GM12873 (cell line): ENCODE measurements at regions not wholly inside any gene's neighbourhood (a gene's known extent, or its start where the extent isn't known, plus 50 kb on each side); places are given as distances from the start of the nearest gene placed in this dataset.

Experiments
- CTCF ChIP-seq: IDR thresholded peaks from 2 replicates; pipeline ENCODE4 v1.5.1; 2012; ENCODE audit warnings: low read depth, mild to moderate bottlenecking, moderate library complexity, low read length, control low read depth; ENCODE audit not compliant: insufficient read depth; ENCODE audit errors: missing control alignments

GRCh38 chr3:67064105-67064504 is 66.0 kb downstream of the KBTBD8 start:
- no peak for TF ChIP-seq CTCF

- no peak for TF ChIP-seq CTCF
These were observed 69.1 kb downstream of the KBTBD8 start for GRCh38 chr3:67067251-67067650.

GRCh38 chr3:67073812-67074211 is 75.7 kb downstream of the KBTBD8 start:
- no peak for TF ChIP-seq CTCF

GRCh38 chr3:67075295-67075694 is 77.2 kb downstream of the KBTBD8 start:
- TF ChIP-seq CTCF: no peak

- no peak for TF ChIP-seq CTCF
These were observed 78.5 kb downstream of the KBTBD8 start for GRCh38 chr3:67076607-67077006.

- TF ChIP-seq CTCF: no peak
These were observed 79.5 kb downstream of the KBTBD8 start for GRCh38 chr3:67077656-67078055.

GRCh38 chr3:67082533-67083024 is 84.5 kb downstream of the KBTBD8 start:
- no peak for TF ChIP-seq CTCF

GRCh38 chr3:67083277-67083676 is 85.2 kb downstream of the KBTBD8 start:
- no peak for TF ChIP-seq CTCF
